ENCODE measurements at regions not wholly inside any gene's neighbourhood (a gene's known extent, or its start where the extent isn't known, plus 50 kb on each side); places are given as distances from the start of the nearest gene placed in this dataset.

GRCh38 chr1:147486876-147487656 is 54.2 kb upstream of the BCL9 start:
- Histone ChIP-seq H3K4me3 (ENCODE audit: extremely low read depth, insufficient read depth, low read length, poor library complexity, severe bottlenecking) (no peak overlapping the region), H3K36me3 (ENCODE audit: control insufficient read depth, insufficient read depth, low read length) (no peaks in the 10 kb centered on the region), H3K9me3 (ENCODE audit: control insufficient read depth, low read length) (no peaks in the 10 kb centered on the region), H3K4me1 (ENCODE audit: control insufficient read depth, insufficient read depth, low read length, poor library complexity, severe bottlenecking) (no peaks in the 10 kb centered on the region), H3K27ac (ENCODE audit: low read depth, low read length, severe bottlenecking) (no peak overlapping the region)
- WGBS, 2 experiments (ENCODE audit: insufficient coverage in 2 of 2) = 81 to 82% methylated on average over 7 to 9 of the region's 9 CpGs

- H3K9me3 ChIP-seq (ENCODE audit: control insufficient read depth, low read length) = no peaks in the 10 kb centered on the region
- no peak overlapping the region for H3K27ac ChIP-seq (ENCODE audit: low read depth, low read length, severe bottlenecking)
- H3K4me1 ChIP-seq (ENCODE audit: control insufficient read depth, insufficient read depth, low read length, poor library complexity, severe bottlenecking) = no peaks in the 10 kb centered on the region
- no peaks in the 10 kb centered on the region for H3K36me3 ChIP-seq (ENCODE audit: control insufficient read depth, insufficient read depth, low read length)
- H3K4me3 ChIP-seq (ENCODE audit: extremely low read depth, insufficient read depth, low read length, poor library complexity, severe bottlenecking) = no peak overlapping the region
- WGBS, 2 experiments (ENCODE audit: insufficient coverage in 2 of 2) = no CpG with 5 or more reads among the region's 2 CpGs
These were observed 50.2 kb upstream of the BCL9 start for GRCh38 chr1:147491098-147491497.

Measured in mesodermal cell (in vitro differentiated cells).